Sigmoid colon (tissue), 6 donors: ENCODE measurements at regions not wholly inside any gene's neighbourhood (a gene's known extent, or its start where the extent isn't known, plus 50 kb on each side); places are given as distances from the start of the nearest gene placed in this dataset.
"Not testable (repeated sequence)": the region's sequence is repeated elsewhere in the genome, so short reads cannot be mapped to it uniquely, and the experiment has no call there.

Experiments
- DNase-seq: peaks from one replicate; pipeline ENCODE4 v3.0.0-alpha.2; 2019
- H3K27ac ChIP-seq, 4 donors: fragments of 200-600 bp; sonication (generic); one replicate each; pipeline ENCODE4 v1.5.1; 2016 to 2019; ENCODE audit warnings: mild to moderate bottlenecking in 1 of 4
- H3K27me3 ChIP-seq, 3 donors: fragments of 200-600 bp; sonication (generic); one replicate each; pipeline ENCODE4 v1.5.1; 2019; ENCODE audit warnings: mild to moderate bottlenecking in 1 of 3
- H3K36me3 ChIP-seq, 4 donors: fragments of 200-600 bp; sonication (generic); one replicate each; pipeline ENCODE4 v1.5.1; 2016 to 2019
- H3K4me1 ChIP-seq, 4 donors: fragments of 200-600 bp; sonication (generic); one replicate each; pipeline ENCODE4 v1.5.1; 2017 to 2019
- H3K4me3 ChIP-seq, 4 donors: fragments of 200-600 bp; sonication (generic); one replicate each; pipeline ENCODE4 v1.5.1; 2017 to 2019; ENCODE audit warnings: mild to moderate bottlenecking in 2 of 4, moderate library complexity in 1 of 4
- H3K9me3 ChIP-seq, 4 donors: fragments of 200-600 bp in 3 of 4; sonication (generic) in 3 of 4; one replicate each; pipeline versions ENCODE4 v1.5.1 to v1.6.1; 2013 to 2019
- CTCF ChIP-seq, 4 experiments: fragments of 450-650 bp in 3 of 4; fragments of 200-600 bp in 1 of 4; IDR thresholded peaks; one replicate each; pipeline ENCODE4 v1.5.1; 2016 to 2019; ENCODE audit warnings: antibody characterized with exemption in 4 of 4, mild to moderate bottlenecking in 3 of 4, moderate library complexity in 2 of 4
- EP300 ChIP-seq, 4 donors: sonication (generic); formaldehyde crosslinking; IDR thresholded peaks; one replicate each; pipeline ENCODE4 v1.6.1; 2017; ENCODE audit warnings: antibody characterized with exemption in 4 of 4
- POLR2A ChIP-seq, 2 donors: fragments of 450-650 bp; IDR thresholded peaks; one replicate each; pipeline ENCODE4 v1.6.1; 2016; ENCODE audit warnings: antibody characterized with exemption in 2 of 2, mild to moderate bottlenecking in 2 of 2, moderate library complexity in 2 of 2
- POLR2AphosphoS5 ChIP-seq, 4 donors: sonication (generic); formaldehyde crosslinking; IDR thresholded peaks; one replicate each; pipeline ENCODE4 v1.6.1; 2017; ENCODE audit warnings: antibody characterized with exemption in 4 of 4
- WGBS, 2 donors: extraction: QIAGEN DNeasy Blood & Tissue Kit; methylation state at CpG; one replicate each; pipeline ENCODE4 v1.1.7; 2013; 5-methylcytosine and 5-hydroxymethylcytosine counted together
- intact Hi-C: fragments of 100-400 bp; cut with DNase I; formaldehyde crosslinking; loops from one replicate; pipeline ENCODE4 v1.15.1; 2023
- donor health status: healthy with polysubstance abuse.
- donor health status: healthy.

GRCh38 chr6:27592481-27593199 lies 119.7 kb upstream of the ZNF184 start:
- DNase-seq = no peak
- no peaks in the 10 kb centered on the region for H3K36me3 ChIP-seq
- intact Hi-C loops = no loop called here
- H3K27ac ChIP-seq = no peak overlapping the region
- H3K9me3 ChIP-seq = no peaks in the 10 kb centered on the region
- TF ChIP-seq POLR2A (IDR thresholded peaks at IDR 0.05) (no peak), EP300 (IDR thresholded peaks at IDR 0.05) (no peak), CTCF (IDR thresholded peaks at IDR 0.05) (no peak), POLR2AphosphoS5 (IDR thresholded peaks at IDR 0.05) (no peak)
- no peak overlapping the region for H3K4me3 ChIP-seq
- peaks cover 20 to 86% (median 56%) of the 10 kb centered on the region in 3 donors for H3K27me3 ChIP-seq
- WGBS, 2 donors = 4 to 7% methylated on average over 22 of the region's 22 CpGs
- H3K4me1 ChIP-seq = no peaks in the 10 kb centered on the region

- peaks cover 20 to 89% (median 56%) of the 10 kb centered on the region in 3 donors for H3K27me3 ChIP-seq
- no peak for DNase-seq
- H3K4me3 ChIP-seq = no peak overlapping the region
- no peaks in the 10 kb centered on the region for H3K4me1 ChIP-seq
- no peaks in the 10 kb centered on the region for H3K36me3 ChIP-seq
- 10 to 15% methylated on average over 22 of the region's 22 CpGs for WGBS, 2 donors
- TF ChIP-seq POLR2A (IDR thresholded peaks at IDR 0.05) (no peak), POLR2AphosphoS5 (IDR thresholded peaks at IDR 0.05) (no peak), EP300 (IDR thresholded peaks at IDR 0.05) (no peak), CTCF (IDR thresholded peaks at IDR 0.05) (no peak)
- intact Hi-C loops = no loop called here
- no peaks in the 10 kb centered on the region for H3K9me3 ChIP-seq
- no peak overlapping the region for H3K27ac ChIP-seq
These were observed 119.0 kb upstream of the ZNF184 start for GRCh38 chr6:27591699-27592480.

GRCh38 chr6:27585316-27585715 lies 112.4 kb upstream of the ZNF184 start:
- intact Hi-C loops, H3K4me3 ChIP-seq, H3K27ac ChIP-seq, H3K4me1 ChIP-seq, H3K9me3 ChIP-seq, H3K36me3 ChIP-seq, DNase-seq: not testable (repeated sequence)
- H3K27me3 ChIP-seq = peaks cover 12 to 86% (median 33%) of the 10 kb centered on the region in 3 donors
- WGBS, 2 donors = 87 to 89% methylated on average over 11 of the region's 11 CpGs

- no peak for TF ChIP-seq CTCF (IDR thresholded peaks at IDR 0.05)
- no peak for TF ChIP-seq EP300 (IDR thresholded peaks at IDR 0.05)
- no peak for TF ChIP-seq POLR2A (IDR thresholded peaks at IDR 0.05)
- no peak for TF ChIP-seq POLR2AphosphoS5 (IDR thresholded peaks at IDR 0.05)
- WGBS, 2 donors = 85 to 87% methylated on average over 4 of the region's 4 CpGs
These were observed 111.4 kb upstream of the ZNF184 start for GRCh38 chr6:27584326-27584725.

GRCh38 chr6:27582928-27583725 lies 110.2 kb upstream of the ZNF184 start:
- H3K9me3 ChIP-seq = no peaks in the 10 kb centered on the region
- WGBS, 2 donors = 16 to 36% methylated on average over 32 of the region's 32 CpGs
- DNase-seq = no peak
- intact Hi-C loops = no loop called here
- H3K36me3 ChIP-seq = no peaks in the 10 kb centered on the region
- TF ChIP-seq EP300 (IDR thresholded peaks at IDR 0.05) = no peak
- TF ChIP-seq POLR2AphosphoS5 (IDR thresholded peaks at IDR 0.05) = no peak
- TF ChIP-seq CTCF (IDR thresholded peaks at IDR 0.05) = no peak
- TF ChIP-seq POLR2A (IDR thresholded peaks at IDR 0.05) = no peak
- H3K4me3 ChIP-seq = no peak overlapping the region
- H3K27ac ChIP-seq = no peak overlapping the region
- no peaks in the 10 kb centered on the region for H3K4me1 ChIP-seq
- H3K27me3 ChIP-seq = peaks cover 12 to 76% (median 30%) of the 10 kb centered on the region in 3 donors

More at GRCh38 chr6:27584326-27584725, 111.4 kb upstream of the ZNF184 start:
- H3K27me3 ChIP-seq = peaks cover 12 to 81% (median 30%) of the 10 kb centered on the region in 3 donors
- H3K4me3 ChIP-seq = no peak overlapping the region
- H3K27ac ChIP-seq = no peak overlapping the region
- no peaks in the 10 kb centered on the region for H3K4me1 ChIP-seq
- DNase-seq = no peak
- no peaks in the 10 kb centered on the region for H3K36me3 ChIP-seq
- intact Hi-C loops = no loop called here
- no peaks in the 10 kb centered on the region for H3K9me3 ChIP-seq
